ENCODE measurements at regions not wholly inside any gene's neighbourhood (a gene's known extent, or its start where the extent isn't known, plus 50 kb on each side); places are given as distances from the start of the nearest gene placed in this dataset.

- CTCF ChIA-PET (ENCODE audit: partially characterized antibody) = no interaction called here
Measured at GRCh38 chr2:156675896-156676295, 239.7 kb downstream of the GPD2 start.

GRCh38 chr2:156679820-156680219 is 243.6 kb downstream of the GPD2 start:
- Histone ChIP-seq H3K4me1 (ENCODE audit: insufficient read depth, low read length) (no peaks in the 10 kb centered on the region), H3K9me3 (ENCODE audit: control insufficient read depth in 1 of 2, low read length in 2 of 2) (no peaks in the 10 kb centered on the region), H3K27ac (ENCODE audit: low read depth, low read length) (no peak overlapping the region), H3K27me3 (ENCODE audit: insufficient read depth, low read length) (no peaks in the 10 kb centered on the region), H3K4me3 (ENCODE audit: low read length in 2 of 2) (no peak overlapping the region), H3K36me3 (ENCODE audit: insufficient read depth, low read length) (no peaks in the 10 kb centered on the region)
- peaks cover 3% of the 10 kb centered on the region in 2 donors for H3K27me3 Mint-ChIP-seq
- H3K9me3 Mint-ChIP-seq = peaks cover 0 to 2% (median 0%) of the 10 kb centered on the region in 8 donors
- H3K4me3 Mint-ChIP-seq = no peak overlapping the region
- intact Hi-C loops (cut with micrococcal nuclease) = no loop called here
- ChIA-PET POLR2A (ENCODE audit: partially characterized antibody) (no interaction called here), CTCF (ENCODE audit: partially characterized antibody) (no interaction called here)
- no peaks in the 10 kb centered on the region for H3K36me3 Mint-ChIP-seq
- DNase-seq = no peak
- H3K27ac Mint-ChIP-seq = no peak overlapping the region
- H3K4me1 Mint-ChIP-seq = no peaks in the 10 kb centered on the region

More at GRCh38 chr2:156675896-156676295, 239.7 kb downstream of the GPD2 start:
- no peaks in the 10 kb centered on the region for H3K36me3 ChIP-seq (ENCODE audit: insufficient read depth, low read length)
- DNase-seq = no peak
- no peaks in the 10 kb centered on the region for H3K4me1 ChIP-seq (ENCODE audit: insufficient read depth, low read length)
- Mint-ChIP-seq H3K4me1 (no peaks in the 10 kb centered on the region), H3K27ac (no peak overlapping the region), H3K27me3 (peaks cover 1 to 6% of the 10 kb centered on the region in 2 donors), H3K36me3 (no peaks in the 10 kb centered on the region), H3K9me3 (peaks cover 0 to 2% (median 0%) of the 10 kb centered on the region in 8 donors), H3K4me3 (no peak overlapping the region)
- no peaks in the 10 kb centered on the region for H3K9me3 ChIP-seq (ENCODE audit: control insufficient read depth in 1 of 2, low read length in 2 of 2)
- intact Hi-C loops (cut with micrococcal nuclease) = no loop called here
- H3K4me3 ChIP-seq (ENCODE audit: low read length in 2 of 2) = no peak overlapping the region
- no peaks in the 10 kb centered on the region for H3K27me3 ChIP-seq (ENCODE audit: insufficient read depth, low read length)
- POLR2A ChIA-PET (ENCODE audit: partially characterized antibody) = no interaction called here
- H3K27ac ChIP-seq (ENCODE audit: low read depth, low read length) = no peak overlapping the region

GRCh38 chr2:156680266-156680665 is 244.1 kb downstream of the GPD2 start:
- no peaks in the 10 kb centered on the region for H3K36me3 ChIP-seq (ENCODE audit: insufficient read depth, low read length)
- POLR2A ChIA-PET (ENCODE audit: partially characterized antibody) = no interaction called here
- no peak overlapping the region for H3K4me3 Mint-ChIP-seq

DNA sequence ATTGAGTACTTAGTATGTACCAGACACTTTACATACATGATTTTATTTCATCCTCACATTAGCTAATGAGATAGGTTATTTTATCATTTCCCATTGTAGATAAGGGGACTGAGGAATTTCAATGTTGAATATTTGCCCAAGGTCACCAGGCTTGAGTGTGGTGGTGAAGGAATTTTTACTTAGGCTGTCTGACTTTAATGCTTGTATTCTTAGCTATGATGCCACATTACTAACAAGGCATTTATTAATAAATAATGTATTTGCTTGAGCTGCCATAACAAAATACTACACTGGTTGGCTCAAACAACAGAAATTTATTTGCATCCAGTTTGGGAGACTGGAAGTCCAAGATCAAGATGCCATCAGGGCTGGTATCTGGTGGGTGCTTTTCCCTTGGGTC is 250.9 kb downstream of the GPD2 start:
- H3K36me3 ChIP-seq (ENCODE audit: insufficient read depth, low read length) = no peaks in the 10 kb centered on the region
- Mint-ChIP-seq H3K27me3 (peaks cover 3 to 4% of the 10 kb centered on the region in 2 donors), H3K9me3 (peaks cover 0 to 4% (median 3%) of the 10 kb centered on the region in 8 donors), H3K27ac (no peak overlapping the region), H3K4me1 (no peaks in the 10 kb centered on the region), H3K36me3 (no peaks in the 10 kb centered on the region), H3K4me3 (no peak overlapping the region)
- no peak for DNase-seq
- H3K4me3 ChIP-seq (ENCODE audit: low read length in 2 of 2) = no peak overlapping the region
- no peaks in the 10 kb centered on the region for H3K4me1 ChIP-seq (ENCODE audit: insufficient read depth, low read length)
- no peak overlapping the region for H3K27ac ChIP-seq (ENCODE audit: low read depth, low read length)
- H3K27me3 ChIP-seq (ENCODE audit: insufficient read depth, low read length) = no peaks in the 10 kb centered on the region
- ChIA-PET POLR2A (ENCODE audit: partially characterized antibody) (no interaction called here), CTCF (ENCODE audit: partially characterized antibody) (no interaction called here)
- intact Hi-C loops (cut with micrococcal nuclease) = no loop called here
- H3K9me3 ChIP-seq (ENCODE audit: control insufficient read depth in 1 of 2, low read length in 2 of 2) = no peaks in the 10 kb centered on the region

More at GRCh38 chr2:156680266-156680665, 244.1 kb downstream of the GPD2 start:
- intact Hi-C loops (cut with micrococcal nuclease) = no loop called here
- DNase-seq = no peak
- Histone ChIP-seq H3K4me3 (ENCODE audit: low read length in 2 of 2) (no peak overlapping the region), H3K27me3 (ENCODE audit: insufficient read depth, low read length) (no peaks in the 10 kb centered on the region), H3K9me3 (ENCODE audit: control insufficient read depth in 1 of 2, low read length in 2 of 2) (no peaks in the 10 kb centered on the region), H3K4me1 (ENCODE audit: insufficient read depth, low read length) (no peaks in the 10 kb centered on the region), H3K27ac (ENCODE audit: low read depth, low read length) (no peak overlapping the region)
- no peak overlapping the region for H3K27ac Mint-ChIP-seq
- no peaks in the 10 kb centered on the region for H3K36me3 Mint-ChIP-seq
- peaks cover 3% of the 10 kb centered on the region in 2 donors for H3K27me3 Mint-ChIP-seq
- H3K4me1 Mint-ChIP-seq = no peaks in the 10 kb centered on the region
- H3K9me3 Mint-ChIP-seq = peaks cover 0 to 2% (median 0%) of the 10 kb centered on the region in 8 donors
- CTCF ChIA-PET (ENCODE audit: partially characterized antibody) = no interaction called here

GRCh38 chr2:156687715-156688114 is 251.5 kb downstream of the GPD2 start:
- H3K27ac ChIP-seq (ENCODE audit: low read depth, low read length) = no peak overlapping the region
- H3K36me3 ChIP-seq (ENCODE audit: insufficient read depth, low read length) = no peaks in the 10 kb centered on the region
- ChIA-PET POLR2A (ENCODE audit: partially characterized antibody) (no interaction called here), CTCF (ENCODE audit: partially characterized antibody) (no interaction called here)
- Mint-ChIP-seq H3K27ac (no peak overlapping the region), H3K4me1 (no peaks in the 10 kb centered on the region), H3K27me3 (peaks cover 3 to 4% of the 10 kb centered on the region in 2 donors), H3K4me3 (peak overlapping the region in 1 of 8 donors; percentile 47), H3K9me3 (peaks cover 0 to 4% (median 3%) of the 10 kb centered on the region in 8 donors), H3K36me3 (no peaks in the 10 kb centered on the region)
- no peaks in the 10 kb centered on the region for H3K27me3 ChIP-seq (ENCODE audit: insufficient read depth, low read length)
- H3K9me3 ChIP-seq (ENCODE audit: control insufficient read depth in 1 of 2, low read length in 2 of 2) = no peaks in the 10 kb centered on the region
- no peaks in the 10 kb centered on the region for H3K4me1 ChIP-seq (ENCODE audit: insufficient read depth, low read length)
- H3K4me3 ChIP-seq (ENCODE audit: low read length in 2 of 2) = no peak overlapping the region
- DNase-seq = peak in 1 of 5 donors; percentile 24
- intact Hi-C loops (cut with micrococcal nuclease) = no loop called here

DNA sequence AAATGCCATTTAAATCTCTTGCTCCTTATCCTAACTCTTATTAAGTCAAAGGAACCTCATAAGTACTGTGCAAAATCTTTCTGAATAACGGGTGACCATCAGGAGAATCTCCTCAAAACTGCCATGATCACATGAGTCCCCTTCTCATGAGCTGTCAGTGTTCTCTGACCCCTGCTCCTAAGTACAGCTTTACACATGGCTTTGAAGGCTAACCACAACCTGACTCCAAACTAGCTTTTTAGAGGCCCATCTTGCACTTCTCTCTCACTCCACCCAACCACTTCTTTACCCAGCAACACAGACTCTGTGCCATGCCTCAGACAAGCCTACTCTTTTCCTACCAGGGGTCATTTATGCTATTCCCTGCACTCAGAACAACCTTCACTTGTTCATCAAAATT is 253.8 kb downstream of the GPD2 start:
- POLR2A ChIA-PET (ENCODE audit: partially characterized antibody) = no interaction called here

GRCh38 chr2:156691014-156691413 is 254.8 kb downstream of the GPD2 start:
- H3K4me3 ChIP-seq (ENCODE audit: low read length in 2 of 2) = no peak overlapping the region
- CTCF ChIA-PET (ENCODE audit: partially characterized antibody) = no interaction called here
- no peaks in the 10 kb centered on the region for H3K27me3 ChIP-seq (ENCODE audit: insufficient read depth, low read length)
- POLR2A ChIA-PET (ENCODE audit: partially characterized antibody) = no interaction called here
- peaks cover 4 to 6% of the 10 kb centered on the region in 2 donors for H3K27me3 Mint-ChIP-seq
- no peaks in the 10 kb centered on the region for H3K4me1 Mint-ChIP-seq
- H3K27ac ChIP-seq (ENCODE audit: low read depth, low read length) = no peak overlapping the region
- no peak overlapping the region for H3K27ac Mint-ChIP-seq
- no peak for DNase-seq
- H3K36me3 ChIP-seq (ENCODE audit: insufficient read depth, low read length) = no peaks in the 10 kb centered on the region
- no peaks in the 10 kb centered on the region for H3K36me3 Mint-ChIP-seq
- H3K9me3 Mint-ChIP-seq = peaks cover 0 to 4% (median 3%) of the 10 kb centered on the region in 8 donors
- intact Hi-C loops (cut with micrococcal nuclease) = no loop called here
- H3K4me1 ChIP-seq (ENCODE audit: insufficient read depth, low read length) = no peaks in the 10 kb centered on the region
- H3K4me3 Mint-ChIP-seq = no peak overlapping the region
- no peaks in the 10 kb centered on the region for H3K9me3 ChIP-seq (ENCODE audit: control insufficient read depth in 1 of 2, low read length in 2 of 2)

More for the DNA sequence above, 253.8 kb downstream of the GPD2 start:
- CTCF ChIA-PET (ENCODE audit: partially characterized antibody) = no interaction called here
- Histone ChIP-seq H3K27ac (ENCODE audit: low read depth, low read length) (no peak overlapping the region), H3K4me1 (ENCODE audit: insufficient read depth, low read length) (no peaks in the 10 kb centered on the region), H3K27me3 (ENCODE audit: insufficient read depth, low read length) (no peaks in the 10 kb centered on the region), H3K4me3 (ENCODE audit: low read length in 2 of 2) (no peak overlapping the region), H3K9me3 (ENCODE audit: control insufficient read depth in 1 of 2, low read length in 2 of 2) (no peaks in the 10 kb centered on the region), H3K36me3 (ENCODE audit: insufficient read depth, low read length) (no peaks in the 10 kb centered on the region)
- Mint-ChIP-seq H3K4me3 (no peak overlapping the region), H3K27me3 (peaks cover 3 to 4% of the 10 kb centered on the region in 2 donors), H3K27ac (no peak overlapping the region), H3K4me1 (no peaks in the 10 kb centered on the region), H3K36me3 (no peaks in the 10 kb centered on the region), H3K9me3 (peaks cover 0 to 4% (median 3%) of the 10 kb centered on the region in 8 donors)
- no peak for DNase-seq
- intact Hi-C loops (cut with micrococcal nuclease) = no loop called here

- H3K4me1 ChIP-seq (ENCODE audit: insufficient read depth, low read length) = no peaks in the 10 kb centered on the region
- Mint-ChIP-seq H3K36me3 (no peaks in the 10 kb centered on the region), H3K9me3 (peaks cover 0 to 2% (median 0%) of the 10 kb centered on the region in 8 donors), H3K4me3 (no peak overlapping the region), H3K27ac (no peak overlapping the region), H3K4me1 (no peaks in the 10 kb centered on the region), H3K27me3 (peaks cover 3 to 5% of the 10 kb centered on the region in 2 donors)
- ChIA-PET POLR2A (ENCODE audit: partially characterized antibody) (no interaction called here), CTCF (ENCODE audit: partially characterized antibody) (no interaction called here)
- H3K4me3 ChIP-seq (ENCODE audit: low read length in 2 of 2) = no peak overlapping the region
- H3K27me3 ChIP-seq (ENCODE audit: insufficient read depth, low read length) = no peaks in the 10 kb centered on the region
- no peak for DNase-seq
- no peaks in the 10 kb centered on the region for H3K36me3 ChIP-seq (ENCODE audit: insufficient read depth, low read length)
- no peak overlapping the region for H3K27ac ChIP-seq (ENCODE audit: low read depth, low read length)
- H3K9me3 ChIP-seq (ENCODE audit: control insufficient read depth in 1 of 2, low read length in 2 of 2) = no peaks in the 10 kb centered on the region
- intact Hi-C loops (cut with micrococcal nuclease) = no loop called here
Measured at GRCh38 chr2:156695020-156695419, 258.8 kb downstream of the GPD2 start.
